LNCaP clone FGC (cell line): ENCODE measurements at regions not wholly inside any gene's neighbourhood (a gene's known extent, or its start where the extent isn't known, plus 50 kb on each side); places are given as distances from the start of the nearest gene placed in this dataset.

Source experiments
- DNase-seq: peaks from one replicate; pipeline ENCODE4 v3.0.0-alpha.2; 2011; ENCODE audit warnings: low read depth
- H3K4me3 ChIP-seq: 2 replicates; pipeline ENCODE4 v1.5.1; 2011; ENCODE audit warnings: mild to moderate bottlenecking, low read depth, low read length, control low read depth
- TF ChIP-seq, protein P1 (sequence below): IDR thresholded peaks from 2 replicates; pipeline ENCODE4 v1.5.1; 2012; ENCODE audit warnings: mild to moderate bottlenecking; ENCODE audit not compliant: control insufficient read depth, insufficient read depth; ENCODE audit errors: extremely low read depth

DNA sequence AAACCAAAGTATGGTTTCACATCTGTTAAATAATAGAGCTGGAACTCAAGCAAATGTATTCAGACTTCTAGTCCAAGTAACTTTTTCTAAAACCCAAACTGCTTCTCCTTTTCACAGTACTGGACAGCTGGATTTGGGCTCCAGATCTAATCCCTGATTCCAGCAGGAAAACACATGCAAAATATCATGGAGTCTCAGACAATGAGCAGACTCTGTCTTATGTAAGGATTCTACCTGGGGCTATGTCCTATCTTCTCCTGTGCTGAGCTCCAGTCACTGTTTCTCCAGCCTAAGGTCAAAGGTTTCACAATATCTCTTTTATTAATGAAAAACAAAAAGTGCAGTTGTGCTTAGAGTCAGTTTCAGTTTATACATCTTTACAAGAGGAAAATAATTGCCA lies 83.2 kb upstream of the EED start:
- no peak overlapping the region for H3K4me3 ChIP-seq
- DNase-seq: no peak
- TF ChIP-seq, protein P1, sequence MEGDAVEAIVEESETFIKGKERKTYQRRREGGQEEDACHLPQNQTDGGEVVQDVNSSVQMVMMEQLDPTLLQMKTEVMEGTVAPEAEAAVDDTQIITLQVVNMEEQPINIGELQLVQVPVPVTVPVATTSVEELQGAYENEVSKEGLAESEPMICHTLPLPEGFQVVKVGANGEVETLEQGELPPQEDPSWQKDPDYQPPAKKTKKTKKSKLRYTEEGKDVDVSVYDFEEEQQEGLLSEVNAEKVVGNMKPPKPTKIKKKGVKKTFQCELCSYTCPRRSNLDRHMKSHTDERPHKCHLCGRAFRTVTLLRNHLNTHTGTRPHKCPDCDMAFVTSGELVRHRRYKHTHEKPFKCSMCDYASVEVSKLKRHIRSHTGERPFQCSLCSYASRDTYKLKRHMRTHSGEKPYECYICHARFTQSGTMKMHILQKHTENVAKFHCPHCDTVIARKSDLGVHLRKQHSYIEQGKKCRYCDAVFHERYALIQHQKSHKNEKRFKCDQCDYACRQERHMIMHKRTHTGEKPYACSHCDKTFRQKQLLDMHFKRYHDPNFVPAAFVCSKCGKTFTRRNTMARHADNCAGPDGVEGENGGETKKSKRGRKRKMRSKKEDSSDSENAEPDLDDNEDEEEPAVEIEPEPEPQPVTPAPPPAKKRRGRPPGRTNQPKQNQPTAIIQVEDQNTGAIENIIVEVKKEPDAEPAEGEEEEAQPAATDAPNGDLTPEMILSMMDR: no peak

DNA sequence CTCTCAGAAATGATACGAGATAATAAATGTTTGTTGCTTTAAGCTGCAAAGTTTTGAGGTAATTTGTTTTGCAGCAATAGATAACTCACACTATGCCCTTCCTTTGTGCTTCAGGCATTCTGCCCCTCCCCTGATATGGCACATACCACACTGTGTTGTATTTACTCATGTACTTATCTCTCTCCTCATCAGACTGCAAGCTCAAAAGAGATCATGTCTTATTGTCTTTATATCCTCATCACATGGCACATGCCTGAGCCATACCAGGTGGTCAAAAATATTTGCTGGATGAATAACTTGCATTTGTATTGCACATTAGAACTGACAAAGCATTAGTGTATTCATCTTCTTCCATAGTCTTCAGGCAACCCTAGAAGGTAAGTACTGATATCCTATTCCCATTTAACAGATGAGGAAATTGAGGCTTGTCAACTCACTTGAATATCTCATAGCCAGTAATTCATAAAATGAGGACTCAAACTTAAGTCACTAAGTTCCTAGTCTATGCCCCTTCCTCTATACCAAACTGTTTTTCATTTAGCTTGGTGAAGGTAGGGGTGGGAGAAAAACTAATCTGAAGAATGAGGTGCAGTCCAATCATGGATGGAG lies 83.9 kb upstream of the EED start:
- no peak overlapping the region for H3K4me3 ChIP-seq
- TF ChIP-seq, protein P1: no peak
- peak; percentile 63 for DNase-seq

DNA sequence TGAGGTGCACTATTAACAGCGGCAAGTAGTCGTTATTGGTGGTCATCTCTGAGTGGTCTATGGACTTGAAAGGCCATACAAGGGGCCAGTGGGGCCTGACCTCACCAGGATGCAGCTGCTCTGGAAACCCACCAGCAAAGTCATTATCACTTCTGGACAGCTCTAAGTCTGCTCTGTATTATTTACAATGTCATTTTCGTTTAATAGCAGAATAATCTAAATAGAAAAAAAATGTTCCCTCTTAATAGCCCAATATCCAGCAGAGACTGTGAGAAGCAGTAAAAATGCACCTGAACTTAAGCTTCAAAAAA lies 85.0 kb upstream of the EED start:
- TF ChIP-seq, protein P1: no peak
- H3K4me3 ChIP-seq: no peak overlapping the region
- DNase-seq: no peak

DNA sequence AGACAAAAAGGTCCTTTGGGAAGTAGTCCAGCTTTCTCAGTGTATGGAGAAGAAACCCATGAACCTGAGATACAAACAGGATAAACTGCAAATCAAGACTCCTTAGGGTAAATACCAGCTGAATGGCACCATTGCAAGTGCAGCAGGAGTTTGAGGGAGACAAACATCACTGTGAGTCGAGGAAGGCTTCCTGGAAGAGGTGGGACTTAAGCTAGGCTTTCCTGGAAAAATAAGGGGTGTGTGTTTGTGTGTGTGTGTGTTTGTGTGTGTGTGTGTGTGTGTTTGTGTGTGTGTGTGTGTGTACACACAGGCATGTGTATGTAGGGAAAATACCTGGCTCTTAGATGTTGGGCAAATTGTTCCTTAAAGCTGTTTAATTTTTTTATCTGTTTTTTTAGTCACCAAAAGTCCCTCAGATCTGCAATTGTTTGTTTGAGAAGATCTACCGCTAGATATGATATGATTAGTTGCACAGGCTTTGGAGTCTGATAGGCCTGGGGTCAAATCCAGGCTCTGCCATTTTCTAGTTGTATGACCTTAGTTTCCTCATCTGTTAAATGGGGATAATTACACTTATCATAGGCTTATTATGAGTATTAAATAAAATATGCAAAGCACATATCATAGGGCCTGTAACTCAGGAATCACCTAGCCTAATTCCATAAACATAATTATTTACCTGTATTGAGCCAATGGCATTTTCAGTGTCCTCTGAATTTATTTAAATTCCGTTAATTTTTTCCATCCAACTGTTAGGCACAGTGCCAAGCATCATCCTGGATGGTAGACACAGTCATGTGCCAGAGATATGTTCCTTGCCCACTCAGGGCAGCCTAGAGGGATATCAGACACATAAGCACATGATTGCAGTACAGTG lies 85.6 kb upstream of the EED start:
- no peak for DNase-seq
- no peak overlapping the region for H3K4me3 ChIP-seq
- TF ChIP-seq, protein P1: no peak

DNA sequence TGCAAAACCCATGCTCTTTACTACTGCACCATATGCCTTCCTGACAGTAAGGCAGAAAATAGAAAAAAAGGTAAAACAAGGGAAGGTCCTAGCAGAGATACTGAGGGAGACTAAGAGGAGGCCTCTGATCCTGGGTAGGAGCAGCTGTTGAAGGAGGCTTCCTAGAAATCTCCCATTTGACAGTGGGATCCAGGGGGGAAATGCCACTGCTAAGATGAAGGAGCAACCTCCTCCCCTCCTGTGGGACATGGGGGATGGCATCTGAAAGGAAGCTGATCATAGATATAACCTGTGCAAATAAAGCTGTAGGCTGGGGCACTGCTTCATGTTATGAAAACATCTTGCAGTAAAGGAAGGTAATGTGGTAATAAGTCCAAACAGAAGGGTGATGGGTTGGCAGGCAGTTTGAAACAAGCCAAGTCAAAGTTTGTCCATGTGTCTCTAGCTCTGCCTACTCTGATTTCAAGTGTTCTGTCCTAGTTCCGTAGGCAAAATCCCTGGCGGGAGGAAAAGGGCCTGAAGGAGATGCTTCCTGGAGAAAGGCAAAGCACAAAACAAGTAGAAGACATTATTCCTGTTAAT lies 86.7 kb upstream of the EED start:
- no peak for DNase-seq
- no peak overlapping the region for H3K4me3 ChIP-seq
- TF ChIP-seq, protein P1: no peak

DNA sequence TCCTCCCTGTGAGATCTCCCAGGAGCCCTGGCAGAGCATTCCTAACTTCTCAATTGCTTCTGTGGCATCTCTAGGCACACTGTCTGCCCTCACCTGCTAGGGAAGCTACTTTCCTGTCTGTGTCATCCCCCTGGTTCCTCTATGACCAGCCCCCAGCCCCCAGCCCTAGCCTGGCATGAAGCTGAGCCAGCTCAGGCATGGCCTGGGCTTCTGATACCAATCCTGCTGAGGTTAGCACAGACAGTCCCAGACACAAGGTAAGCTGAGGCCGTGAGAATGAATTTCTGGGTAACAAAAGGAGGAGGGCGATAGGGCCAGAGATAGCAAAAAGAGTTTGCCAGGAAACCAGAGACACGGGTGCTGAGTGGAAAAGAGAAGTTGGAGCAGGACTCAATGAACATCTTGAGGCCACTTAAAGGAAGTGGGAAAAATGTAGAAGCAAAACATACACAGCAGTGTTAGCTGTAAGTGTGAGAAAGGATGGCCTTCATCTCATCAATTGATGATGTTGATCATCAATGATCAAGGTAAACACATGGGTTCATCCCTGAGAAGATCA lies 87.6 kb upstream of the PICALM start:
- TF ChIP-seq, protein P1: no peak
- no peak overlapping the region for H3K4me3 ChIP-seq
- DNase-seq: no peak
